Mesendoderm (in vitro differentiated cells): ENCODE measurements at regions not wholly inside any gene's neighbourhood (a gene's known extent, or its start where the extent isn't known, plus 50 kb on each side); places are given as distances from the start of the nearest gene placed in this dataset.

Experiments used
- DNase-seq: peaks from one replicate; pipeline ENCODE4 v3.0.0; 2013
- H2AK5ac ChIP-seq: 2 replicates; pipeline ENCODE4 v1.6.1; 2013; ENCODE audit warnings: low read length, inconsistent platforms
- H2BK120ac ChIP-seq: 2 replicates; pipeline ENCODE4 v1.6.1; 2013; ENCODE audit warnings: low read depth, mild to moderate bottlenecking, low read length, moderate library complexity, mixed read lengths
- H2BK15ac ChIP-seq: replicated peaks from 2 replicates; pipeline ENCODE4 v1.6.1; 2013; ENCODE audit warnings: low read depth, mild to moderate bottlenecking, moderate library complexity
- H2BK5ac ChIP-seq: 2 replicates; pipeline ENCODE4 v1.6.1; 2013; ENCODE audit warnings: low read length, inconsistent platforms
- H3K18ac ChIP-seq: 2 replicates; pipeline ENCODE4 v1.6.1; 2013; ENCODE audit warnings: mild to moderate bottlenecking, low read length, mixed read lengths
- H3K23ac ChIP-seq: one replicate; pipeline ENCODE4 v1.6.1; 2013; ENCODE audit warnings: low read length
- H3K27ac ChIP-seq: 2 replicates; pipeline ENCODE4 v1.5.1; 2013; ENCODE audit warnings: low read depth, mild to moderate bottlenecking, inconsistent platforms, low read length, moderate library complexity
- H3K27me3 ChIP-seq: 2 replicates; pipeline ENCODE4 v1.6.1; 2013; ENCODE audit warnings: low read length, control low read depth, mild to moderate bottlenecking, inconsistent platforms; ENCODE audit not compliant: insufficient read depth, poor library complexity
- H3K36me3 ChIP-seq: 2 replicates; pipeline ENCODE4 v1.6.1; 2013; ENCODE audit warnings: low read length, inconsistent platforms; ENCODE audit not compliant: control insufficient read depth, insufficient read depth
- H3K4ac ChIP-seq: one replicate; pipeline ENCODE4 v1.6.1; 2013; ENCODE audit warnings: low read depth, mild to moderate bottlenecking, low read length, moderate library complexity
- H3K4me1 ChIP-seq: 2 replicates; pipeline ENCODE4 v1.6.1; 2013; ENCODE audit warnings: low read depth, low read length, inconsistent platforms; ENCODE audit not compliant: control insufficient read depth
- H3K4me2 ChIP-seq: 2 replicates; pipeline ENCODE4 v1.6.1; 2013; ENCODE audit warnings: low read length
- H3K4me3 ChIP-seq: 2 replicates; pipeline ENCODE4 v1.5.1; 2013; ENCODE audit warnings: mild to moderate bottlenecking, low read length
- H3K56ac ChIP-seq: one replicate; pipeline ENCODE4 v1.6.1; 2013; ENCODE audit warnings: low read length
- H3K79me1 ChIP-seq: 2 replicates; pipeline ENCODE4 v1.6.1; 2013; ENCODE audit warnings: low read length, inconsistent platforms
- H3K79me2 ChIP-seq: 2 replicates; pipeline ENCODE4 v1.6.1; 2013; ENCODE audit warnings: mild to moderate bottlenecking, low read length; ENCODE audit not compliant: control insufficient read depth, insufficient read depth
- H3K9ac ChIP-seq: 2 replicates; pipeline ENCODE4 v1.6.1; 2013; ENCODE audit warnings: low read length, inconsistent platforms
- H4K5ac ChIP-seq: one replicate; pipeline ENCODE4 v1.6.1; 2013; ENCODE audit warnings: low read length
- H4K8ac ChIP-seq: one replicate; pipeline ENCODE4 v1.6.1; 2013; ENCODE audit warnings: low read depth, mild to moderate bottlenecking, control low read depth, low read length, moderate library complexity
- WGBS: extraction: QIAGEN DNeasy Blood & Tissue Kit; methylation state at CpG from one replicate; pipeline ENCODE4 v1.1.7; 2013; ENCODE audit warnings: low lambda C conversion rate, missing lambda C conversion rate; ENCODE audit not compliant: insufficient coverage; ENCODE audit errors: extremely low coverage; 5-methylcytosine and 5-hydroxymethylcytosine counted together

GRCh38 chr3:190790185-190790584 lies 72.3 kb downstream of the GMNC start:
- Histone ChIP-seq H3K23ac (no peak overlapping the region), H2AK5ac (no peak overlapping the region), H3K79me2 (no peaks in the 10 kb centered on the region), H4K8ac (no peak overlapping the region), H3K79me1 (no peaks in the 10 kb centered on the region), H2BK5ac (no peak overlapping the region), H2BK120ac (no peak overlapping the region), H4K5ac (no peak overlapping the region), H3K4me2 (no peak overlapping the region), H3K4ac (no peak overlapping the region), H3K27ac (no peak overlapping the region), H3K36me3 (no peaks in the 10 kb centered on the region), H3K56ac (no peak overlapping the region), H3K4me1 (no peaks in the 10 kb centered on the region), H3K27me3 (no peaks in the 10 kb centered on the region), H3K18ac (no peak overlapping the region), H3K9ac (no peak overlapping the region), H3K4me3 (no peak overlapping the region), H2BK15ac (no peak overlapping the region)
- DNase-seq, result no peak
- WGBS, result no CpG with 5 or more reads among the region's 1 CpG

GRCh38 chr3:190786898-190787297 lies 75.6 kb downstream of the GMNC start:
- no peak overlapping the region for H3K27ac ChIP-seq
- DNase-seq, result no peak
- no peak overlapping the region for H2BK120ac ChIP-seq
- no peaks in the 10 kb centered on the region for H3K27me3 ChIP-seq
- no peak overlapping the region for H3K9ac ChIP-seq
- no peak overlapping the region for H2AK5ac ChIP-seq
- H2BK15ac ChIP-seq, result no peak overlapping the region
- WGBS, result no CpG with 5 or more reads among the region's 3 CpGs
- H3K4me2 ChIP-seq, result no peak overlapping the region
- H3K79me1 ChIP-seq, result no peaks in the 10 kb centered on the region
- no peak overlapping the region for H3K4ac ChIP-seq
- no peak overlapping the region for H3K4me3 ChIP-seq
- no peak overlapping the region for H3K56ac ChIP-seq
- no peak overlapping the region for H4K8ac ChIP-seq
- H2BK5ac ChIP-seq, result no peak overlapping the region
- no peak overlapping the region for H4K5ac ChIP-seq
- H3K79me2 ChIP-seq, result no peaks in the 10 kb centered on the region
- no peaks in the 10 kb centered on the region for H3K36me3 ChIP-seq
- H3K23ac ChIP-seq, result no peak overlapping the region
- H3K18ac ChIP-seq, result no peak overlapping the region
- H3K4me1 ChIP-seq, result no peaks in the 10 kb centered on the region

- no peak overlapping the region for H2BK15ac ChIP-seq
- H3K79me1 ChIP-seq, result no peaks in the 10 kb centered on the region
- no peak overlapping the region for H2AK5ac ChIP-seq
- no peak overlapping the region for H3K56ac ChIP-seq
- no peak overlapping the region for H3K9ac ChIP-seq
- no peak overlapping the region for H3K4me2 ChIP-seq
- no peaks in the 10 kb centered on the region for H3K27me3 ChIP-seq
- H2BK120ac ChIP-seq, result no peak overlapping the region
- no peak overlapping the region for H3K23ac ChIP-seq
- no peaks in the 10 kb centered on the region for H3K4me1 ChIP-seq
- H3K4me3 ChIP-seq, result no peak overlapping the region
- no peak overlapping the region for H4K8ac ChIP-seq
- H3K27ac ChIP-seq, result no peak overlapping the region
- no peaks in the 10 kb centered on the region for H3K36me3 ChIP-seq
- no peak overlapping the region for H3K4ac ChIP-seq
- no peak overlapping the region for H3K18ac ChIP-seq
- no peak overlapping the region for H4K5ac ChIP-seq
- H3K79me2 ChIP-seq, result no peaks in the 10 kb centered on the region
- WGBS, result no CpG with 5 or more reads among the region's 4 CpGs
- DNase-seq, result no peak
- no peak overlapping the region for H2BK5ac ChIP-seq
Measured at GRCh38 chr3:190785047-190785446, 77.4 kb downstream of the GMNC start.

- no peaks in the 10 kb centered on the region for H3K4me1 ChIP-seq
- no peak overlapping the region for H2AK5ac ChIP-seq
- H3K4me2 ChIP-seq, result no peak overlapping the region
- no peak for DNase-seq
- no peak overlapping the region for H3K4ac ChIP-seq
- no peak overlapping the region for H2BK120ac ChIP-seq
- H2BK15ac ChIP-seq, result no peak overlapping the region
- no peak overlapping the region for H3K4me3 ChIP-seq
- H3K79me2 ChIP-seq, result no peaks in the 10 kb centered on the region
- no peak overlapping the region for H4K8ac ChIP-seq
- H3K18ac ChIP-seq, result no peak overlapping the region
- no peak overlapping the region for H3K27ac ChIP-seq
- H4K5ac ChIP-seq, result no peak overlapping the region
- H2BK5ac ChIP-seq, result no peak overlapping the region
- no CpG with 5 or more reads among the region's 3 CpGs for WGBS
- H3K79me1 ChIP-seq, result no peaks in the 10 kb centered on the region
- no peaks in the 10 kb centered on the region for H3K27me3 ChIP-seq
- no peaks in the 10 kb centered on the region for H3K36me3 ChIP-seq
- H3K9ac ChIP-seq, result no peak overlapping the region
- H3K56ac ChIP-seq, result no peak overlapping the region
- H3K23ac ChIP-seq, result no peak overlapping the region
Measured at GRCh38 chr3:190780524-190780923, 82.0 kb downstream of the GMNC start.

GRCh38 chr3:190774633-190775032 lies 87.9 kb downstream of the GMNC start:
- Histone ChIP-seq H4K8ac (no peak overlapping the region), H3K27me3 (no peaks in the 10 kb centered on the region), H3K4me2 (no peak overlapping the region), H3K4me3 (no peak overlapping the region), H3K56ac (no peak overlapping the region), H3K27ac (no peak overlapping the region), H3K36me3 (no peaks in the 10 kb centered on the region), H2AK5ac (no peak overlapping the region), H3K18ac (no peak overlapping the region), H3K23ac (no peak overlapping the region), H2BK15ac (no peak overlapping the region), H2BK5ac (no peak overlapping the region), H2BK120ac (no peak overlapping the region), H3K9ac (no peak overlapping the region), H3K79me1 (no peaks in the 10 kb centered on the region), H4K5ac (no peak overlapping the region), H3K4me1 (no peaks in the 10 kb centered on the region), H3K4ac (no peak overlapping the region), H3K79me2 (no peaks in the 10 kb centered on the region)
- DNase-seq, result peak; percentile 1

GRCh38 chr3:190773948-190774347 lies 88.5 kb downstream of the GMNC start:
- WGBS, result no CpG with 5 or more reads among the region's 7 CpGs
- H3K4me1 ChIP-seq, result no peaks in the 10 kb centered on the region
- no peaks in the 10 kb centered on the region for H3K79me1 ChIP-seq
- H4K8ac ChIP-seq, result no peak overlapping the region
- H3K4me2 ChIP-seq, result no peak overlapping the region
- no peak overlapping the region for H2BK5ac ChIP-seq
- H2BK120ac ChIP-seq, result no peak overlapping the region
- DNase-seq, result no peak
- H3K27ac ChIP-seq, result no peak overlapping the region
- no peaks in the 10 kb centered on the region for H3K36me3 ChIP-seq
- no peak overlapping the region for H3K18ac ChIP-seq
- H2AK5ac ChIP-seq, result no peak overlapping the region
- H4K5ac ChIP-seq, result no peak overlapping the region
- no peak overlapping the region for H3K4ac ChIP-seq
- H3K23ac ChIP-seq, result no peak overlapping the region
- no peaks in the 10 kb centered on the region for H3K27me3 ChIP-seq
- no peak overlapping the region for H3K4me3 ChIP-seq
- no peaks in the 10 kb centered on the region for H3K79me2 ChIP-seq
- H3K9ac ChIP-seq, result no peak overlapping the region
- H2BK15ac ChIP-seq, result no peak overlapping the region
- no peak overlapping the region for H3K56ac ChIP-seq
